ENCODE measurements at regions not wholly inside any gene's neighbourhood (a gene's known extent, or its start where the extent isn't known, plus 50 kb on each side); places are given as distances from the start of the nearest gene placed in this dataset.

DNA sequence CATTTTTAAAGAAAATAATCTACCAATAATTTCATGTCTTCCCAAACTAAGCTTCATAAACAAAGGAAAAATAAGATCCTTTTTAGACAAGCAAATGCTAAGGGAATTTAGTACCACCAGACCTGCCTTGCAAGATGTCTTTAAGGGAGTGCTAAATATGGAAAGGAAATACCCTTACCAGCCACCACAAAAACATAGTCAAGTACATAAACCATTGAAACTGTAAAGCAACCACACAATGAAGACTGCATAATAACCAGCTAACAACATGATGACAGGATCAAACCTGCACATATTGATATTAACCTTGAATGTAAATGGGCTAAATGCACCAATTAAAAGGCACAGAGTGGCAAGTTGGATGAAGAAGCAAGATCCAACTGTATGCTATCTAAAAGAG lies 586.5 kb upstream of the NRG3 start:
- TF ChIP-seq CTCF (IDR thresholded peaks at IDR 0.05): no peak
- no peak for TF ChIP-seq POLR2AphosphoS5 (IDR thresholded peaks at IDR 0.05)
- TF ChIP-seq POLR2A (IDR thresholded peaks at IDR 0.05): no peak
